VCaP (cell line): ENCODE measurements at regions not wholly inside any gene's neighbourhood (a gene's known extent, or its start where the extent isn't known, plus 50 kb on each side); places are given as distances from the start of the nearest gene placed in this dataset.
A peak's percentile ranks its signal among the peaks of the same experiment; 100 is the strongest.

Experiments
- H3K27ac ChIP-seq: fragments of 450-650 bp; 2 replicates; pipeline ENCODE4 v1.5.1; 2017
- CTCF ChIP-seq: fragments of 450-650 bp; conservative IDR thresholded peaks from 2 replicates; pipeline ENCODE4 v1.5.1; 2017; ENCODE audit warnings: mild to moderate bottlenecking, moderate library complexity

- no peak overlapping the region for H3K27ac ChIP-seq
- no peak for TF ChIP-seq CTCF
These were observed 247.5 kb downstream of the MBNL1 start for GRCh38 chr3:152516216-152516615.

- H3K27ac ChIP-seq, result no peak overlapping the region
- no peak for TF ChIP-seq CTCF
These were observed 248.8 kb downstream of the MBNL1 start for GRCh38 chr3:152517502-152517901.

GRCh38 chr3:152518346-152518745, 249.6 kb downstream of the MBNL1 start:
- no peak overlapping the region for H3K27ac ChIP-seq
- TF ChIP-seq CTCF, result no peak

- no peak overlapping the region for H3K27ac ChIP-seq
- no peak for TF ChIP-seq CTCF
These were observed 250.6 kb downstream of the MBNL1 start for GRCh38 chr3:152519376-152519775.

- no peak for TF ChIP-seq CTCF
- H3K27ac ChIP-seq, result no peak overlapping the region
These were observed 253.3 kb downstream of the MBNL1 start for GRCh38 chr3:152522036-152522435.

- no peak overlapping the region for H3K27ac ChIP-seq
- peak; percentile 91 for TF ChIP-seq CTCF
These were observed 255.7 kb downstream of the MBNL1 start for GRCh38 chr3:152524198-152525140.

GRCh38 chr3:152531717-152532116, 263.0 kb downstream of the MBNL1 start:
- TF ChIP-seq CTCF, result no peak
- H3K27ac ChIP-seq, result no peak overlapping the region
